ENCODE measurements at regions not wholly inside any gene's neighbourhood (a gene's known extent, or its start where the extent isn't known, plus 50 kb on each side); places are given as distances from the start of the nearest gene placed in this dataset.
"Not testable (repeated sequence)": the region's sequence is repeated elsewhere in the genome, so short reads cannot be mapped to it uniquely, and the experiment has no call there.

GRCh38 chr6:21334651-21335050, 258.9 kb upstream of the SOX4 start:
- DNase-seq: no peak

- DNase-seq: no peak
Measured at GRCh38 chr6:21335591-21335990, 258.0 kb upstream of the SOX4 start.

GRCh38 chr6:21337263-21337662, 256.3 kb upstream of the SOX4 start:
- DNase-seq: no peak

GRCh38 chr6:21340573-21340972, 253.0 kb upstream of the SOX4 start:
- no peak for DNase-seq

- no peak for DNase-seq
Measured at GRCh38 chr6:21341910-21342309, 251.6 kb upstream of the SOX4 start.

GRCh38 chr6:21342501-21342900, 251.1 kb upstream of the SOX4 start:
- DNase-seq: no peak

- not testable (repeated sequence) for DNase-seq
Measured at GRCh38 chr6:21345704-21346103, 247.8 kb upstream of the SOX4 start.

GRCh38 chr6:21348146-21348503, 245.4 kb upstream of the SOX4 start:
- DNase-seq: no peak

GRCh38 chr6:21348504-21349195, 244.9 kb upstream of the SOX4 start:
- no peak for DNase-seq

- no peak for DNase-seq
Measured at GRCh38 chr6:21349834-21350233, 243.7 kb upstream of the SOX4 start.

- no peak for DNase-seq
Measured at GRCh38 chr6:21350926-21351325, 242.6 kb upstream of the SOX4 start.

GRCh38 chr6:21352131-21352530, 241.4 kb upstream of the SOX4 start:
- no peak for DNase-seq

GRCh38 chr6:21354805-21355238, 238.7 kb upstream of the SOX4 start:
- DNase-seq: no peak

GRCh38 chr6:21355638-21356037, 237.9 kb upstream of the SOX4 start:
- DNase-seq: no peak

- DNase-seq: no peak
Measured at GRCh38 chr6:21357262-21357661, 236.3 kb upstream of the SOX4 start.

- no peak for DNase-seq
Measured at GRCh38 chr6:21359926-21360325, 233.6 kb upstream of the SOX4 start.

- DNase-seq: no peak
Measured at GRCh38 chr6:21360336-21360735, 233.2 kb upstream of the SOX4 start.

GRCh38 chr6:21367148-21367547, 226.4 kb upstream of the SOX4 start:
- DNase-seq: no peak

- DNase-seq: no peak
Measured at GRCh38 chr6:21367649-21368154, 225.8 kb upstream of the SOX4 start.

GRCh38 chr6:21371061-21371460, 222.5 kb upstream of the SOX4 start:
- no peak for DNase-seq

- no peak for DNase-seq
Measured at GRCh38 chr6:21371676-21372171, 221.8 kb upstream of the SOX4 start.

GRCh38 chr6:21375151-21376116, 218.1 kb upstream of the SOX4 start:
- no peak for DNase-seq

GRCh38 chr6:21377356-21377755, 216.2 kb upstream of the SOX4 start:
- no peak for DNase-seq
